Right lobe of liver (tissue), 6 donors: ENCODE measurements at regions not wholly inside any gene's neighbourhood (a gene's known extent, or its start where the extent isn't known, plus 50 kb on each side); places are given as distances from the start of the nearest gene placed in this dataset.

ENCODE experiments used
- ATAC-seq, 4 donors: fragments of 200-7000 bp; cut with Tn5 transposase; one replicate each; pipeline ENCODE4 v1.9.1; 2020; ENCODE audit warnings: mild to moderate bottlenecking in 4 of 4, moderate library complexity in 4 of 4
- DNase-seq, 3 donors: peaks; one replicate each; pipeline ENCODE4 v3.0.0-alpha.2; 2020
- H3K27ac ChIP-seq, 3 donors: fragments of 200-600 bp; one replicate each; pipeline ENCODE4 v1.8.0; 2022
- H3K27me3 ChIP-seq, 2 donors: fragments of 200-600 bp; one replicate each; pipeline ENCODE4 v1.8.0; 2022
- H3K36me3 ChIP-seq, 4 donors: fragments of 200-600 bp; sonication (generic) in 1 of 4; one replicate each; pipeline versions ENCODE4 v1.5.1 to v1.8.0; 2017 to 2022; ENCODE audit warnings: control low read depth in 1 of 4
- H3K4me1 ChIP-seq, 4 donors: fragments of 200-600 bp; sonication (generic) in 1 of 4; one replicate each; pipeline versions ENCODE4 v1.5.1 to v1.8.0; 2017 to 2022; ENCODE audit warnings: control low read depth in 1 of 4
- H3K4me3 ChIP-seq, 3 donors: fragments of 200-600 bp; one replicate each; pipeline ENCODE4 v1.8.0; 2022
- H3K9me3 ChIP-seq, 4 donors: fragments of 200-600 bp; sonication (generic) in 1 of 4; one replicate each; pipeline versions ENCODE4 v1.5.1 to v1.8.0; 2017 to 2022; ENCODE audit warnings: control low read depth in 1 of 4
- CTCF ChIP-seq, 4 donors: fragments of 200-600 bp in 3 of 4; fragments of 450-650 bp in 1 of 4; IDR thresholded peaks; one replicate each; pipeline versions ENCODE4 v1.5.1 to v1.8.0; 2016 to 2022; ENCODE audit warnings: antibody characterized with exemption in 4 of 4, mild to moderate bottlenecking in 2 of 4
- POLR2A ChIP-seq: fragments of 450-650 bp; IDR thresholded peaks from one replicate; pipeline ENCODE4 v1.6.1; 2017; ENCODE audit warnings: antibody characterized with exemption, mild to moderate bottlenecking
- WGBS: methylation state at CpG from one replicate; pipeline ENCODE4 v1.1.6; 2018; ENCODE audit warnings: low coverage, low lambda C conversion rate; ENCODE audit not compliant: insufficient coverage; ENCODE audit errors: missing lambda C conversion rate; 5-methylcytosine and 5-hydroxymethylcytosine counted together
- intact Hi-C, 2 donors: fragments of 100-400 bp; cut with DNase I; formaldehyde crosslinking; loops; one replicate each; pipeline versions ENCODE4 v1.11.2 to v1.14.1; 2022
- donor health status: DM: no; HTN: yes; CAD: no.
- donor health status: DM: no; HTN: no; CAD: no.
- donor health status: DM: no; HTN: no; CAD: no.
- donor health status: DM: no; HTN: yes; CAD: no.
- donor health status: DM: no; HTN: yes; CAD: no.

- intact Hi-C loops: loop anchor here in 1 of 2 donors (10.0 kb wide), 1 partner anchor 165 kb away; the partner anchor contains the start of gene CCND2
- ATAC-seq (no peak), DNase-seq (peak in 1 of 3 donors; percentile 13)
- H3K27me3 ChIP-seq: no peaks in the 10 kb centered on the region
- no peak overlapping the region for H3K27ac ChIP-seq
- TF ChIP-seq POLR2A: no peak
- TF ChIP-seq CTCF (IDR thresholded peaks at IDR 0.05): no peak
- H3K9me3 ChIP-seq: no peaks in the 10 kb centered on the region
- 41% methylated on average over 3 of the region's 5 CpGs for WGBS
- H3K36me3 ChIP-seq: no peaks in the 10 kb centered on the region
- no peak overlapping the region for H3K4me3 ChIP-seq
- no peaks in the 10 kb centered on the region for H3K4me1 ChIP-seq
These were observed 163.7 kb upstream of the CCND2 start for GRCh38 chr12:4109826-4110225.

- 59% methylated on average over 5 of the region's 5 CpGs for WGBS
These were observed 164.7 kb upstream of the CCND2 start for GRCh38 chr12:4108803-4109345.

GRCh38 chr12:4107911-4108697, 165.5 kb upstream of the CCND2 start:
- intact Hi-C loops: no loop called here
- peak in 1 of 3 donors; percentile 25 for DNase-seq
- no peak for TF ChIP-seq POLR2A
- no peak for TF ChIP-seq CTCF (IDR thresholded peaks at IDR 0.05)
- Histone ChIP-seq H3K27me3 (no peaks in the 10 kb centered on the region), H3K9me3 (no peaks in the 10 kb centered on the region), H3K36me3 (no peaks in the 10 kb centered on the region), H3K4me3 (no peak overlapping the region), H3K27ac (no peak overlapping the region), H3K4me1 (no peaks in the 10 kb centered on the region)
- WGBS: 69% methylated on average over 7 of the region's 9 CpGs
- no peak for ATAC-seq

More at GRCh38 chr12:4108803-4109345, 164.7 kb upstream of the CCND2 start:
- intact Hi-C loops: no loop called here
- Histone ChIP-seq H3K4me3 (no peak overlapping the region), H3K4me1 (no peaks in the 10 kb centered on the region), H3K36me3 (no peaks in the 10 kb centered on the region), H3K9me3 (no peaks in the 10 kb centered on the region), H3K27ac (no peak overlapping the region), H3K27me3 (no peaks in the 10 kb centered on the region)
- TF ChIP-seq CTCF (IDR thresholded peaks at IDR 0.05) (no peak), POLR2A (no peak)
- ATAC-seq: no peak
- DNase-seq: peak in 1 of 3 donors; percentile 13

GRCh38 chr12:4107436-4107878, 166.1 kb upstream of the CCND2 start:
- peak in 1 of 3 donors; percentile 40 for DNase-seq
- no peaks in the 10 kb centered on the region for H3K27me3 ChIP-seq
- peak; percentile 33 to 67 (median 64) for TF ChIP-seq CTCF (IDR thresholded peaks at IDR 0.05)
- no peak for TF ChIP-seq POLR2A
- no peaks in the 10 kb centered on the region for H3K4me1 ChIP-seq
- peak; percentile 77 to 90 (median 86) for ATAC-seq
- H3K9me3 ChIP-seq: no peaks in the 10 kb centered on the region
- WGBS: 5% methylated on average over 5 of the region's 6 CpGs
- intact Hi-C loops: no loop called here
- H3K4me3 ChIP-seq: no peak overlapping the region
- H3K36me3 ChIP-seq: no peaks in the 10 kb centered on the region
- no peak overlapping the region for H3K27ac ChIP-seq
